ENCODE measurements at regions not wholly inside any gene's neighbourhood (a gene's known extent, or its start where the extent isn't known, plus 50 kb on each side); places are given as distances from the start of the nearest gene placed in this dataset.
"Not testable (repeated sequence)": the region's sequence is repeated elsewhere in the genome, so short reads cannot be mapped to it uniquely, and the experiment has no call there.

DNA sequence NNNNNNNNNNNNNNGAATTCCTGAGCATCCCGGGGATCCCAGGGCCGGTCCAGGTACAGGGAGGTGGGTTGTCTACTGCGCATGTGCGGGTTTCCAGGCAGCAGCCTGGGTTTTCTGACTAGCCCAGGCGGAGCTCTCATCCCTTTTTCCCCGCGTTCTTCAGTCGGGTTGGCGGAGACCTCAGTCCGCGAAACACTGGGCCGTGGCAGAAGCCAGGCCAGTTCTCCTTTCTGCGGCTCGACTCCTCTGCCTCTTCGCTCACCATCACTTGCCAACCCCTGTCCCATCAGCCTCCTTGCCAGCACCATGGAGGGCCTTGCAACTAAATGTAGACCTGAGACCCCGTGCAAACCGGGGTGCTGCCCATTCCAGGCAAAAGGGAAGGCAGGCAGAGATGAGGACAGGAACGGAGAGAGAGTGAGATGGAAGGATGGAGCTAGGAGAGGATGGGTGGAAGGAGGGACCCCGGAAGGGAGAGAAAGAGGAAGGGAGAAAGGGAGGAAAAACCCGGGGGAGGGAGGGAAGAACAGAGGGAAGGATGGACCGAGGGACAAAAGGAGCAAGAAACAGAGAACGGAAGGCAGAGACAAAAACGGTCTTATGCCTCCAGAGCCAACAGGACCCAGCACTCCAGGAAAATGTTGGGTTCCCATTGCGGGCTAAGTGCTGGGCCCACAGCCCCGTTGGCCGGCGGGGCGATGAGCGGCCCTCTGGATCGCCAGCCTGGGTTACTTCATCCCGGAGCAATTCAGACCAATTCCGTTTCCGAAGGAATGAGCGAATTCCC, 445.4 kb upstream of the DEFB115 start:
- DNase-seq, result peak in 1 of 2 donors; percentile 34

DNA sequence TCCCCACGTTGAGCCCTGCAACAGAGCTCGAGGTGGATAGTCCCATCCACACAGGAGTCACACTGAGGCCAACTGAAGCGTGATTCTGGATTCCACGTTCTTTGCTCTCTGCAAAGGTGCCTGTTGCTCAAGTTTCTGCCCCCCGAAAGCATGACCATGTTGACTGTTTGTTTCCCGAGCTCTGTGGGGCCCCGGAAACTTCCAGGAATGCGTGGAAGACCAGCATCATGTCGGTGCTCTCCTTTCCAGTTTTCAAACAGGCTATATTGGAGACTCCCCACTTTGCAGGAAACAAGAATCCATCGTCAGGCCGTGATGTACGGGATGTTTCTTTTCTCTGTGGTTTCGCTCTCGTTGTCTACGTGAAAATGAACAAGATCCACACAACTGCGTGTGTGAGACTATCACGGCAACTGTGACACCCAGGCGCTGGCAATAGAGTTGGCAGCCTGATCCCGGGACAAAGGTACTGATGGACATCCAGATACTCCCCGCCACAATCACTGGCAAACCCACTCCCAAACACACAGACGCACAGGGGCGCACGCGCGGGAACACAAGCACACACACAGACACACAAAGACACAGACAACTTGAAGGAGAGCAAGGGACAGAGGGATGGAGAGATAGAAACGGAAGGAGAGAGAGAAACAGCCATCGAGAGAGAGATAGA, 444.6 kb upstream of the DEFB115 start:
- DNase-seq, result no peak

GRCh38 chr20:30813412-30814311, 443.8 kb upstream of the DEFB115 start:
- DNase-seq, result not testable (repeated sequence)

GRCh38 chr20:30814312-30814639, 443.2 kb upstream of the DEFB115 start:
- DNase-seq, result not testable (repeated sequence)

- DNase-seq, result not testable (repeated sequence)
These were observed 442.4 kb upstream of the DEFB115 start for GRCh38 chr20:30815027-30815576.

GRCh38 chr20:30815577-30816181, 441.8 kb upstream of the DEFB115 start:
- DNase-seq, result no peak

- no peak for DNase-seq
These were observed 441.2 kb upstream of the DEFB115 start for GRCh38 chr20:30816182-30816645.

DNA sequence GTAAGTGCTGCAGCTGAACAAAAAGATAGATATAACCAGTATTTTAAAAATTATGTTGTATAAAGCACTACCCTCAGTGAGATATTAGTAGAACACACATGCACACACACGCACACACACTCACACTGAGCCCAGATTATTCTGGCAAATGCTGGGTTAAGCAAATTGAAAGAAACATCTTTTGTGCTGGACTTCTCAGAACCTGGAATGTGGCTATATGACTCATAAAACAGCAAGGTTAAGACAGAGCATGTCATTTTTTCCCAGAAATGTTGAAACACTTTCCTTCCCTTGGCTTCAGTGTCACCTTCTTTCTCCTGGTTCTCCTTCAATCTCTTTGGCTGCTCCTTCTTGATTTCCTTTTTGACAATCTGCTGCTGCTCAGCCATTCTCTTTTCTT, 435.8 kb upstream of the DEFB115 start:
- not testable (repeated sequence) for DNase-seq

DNA sequence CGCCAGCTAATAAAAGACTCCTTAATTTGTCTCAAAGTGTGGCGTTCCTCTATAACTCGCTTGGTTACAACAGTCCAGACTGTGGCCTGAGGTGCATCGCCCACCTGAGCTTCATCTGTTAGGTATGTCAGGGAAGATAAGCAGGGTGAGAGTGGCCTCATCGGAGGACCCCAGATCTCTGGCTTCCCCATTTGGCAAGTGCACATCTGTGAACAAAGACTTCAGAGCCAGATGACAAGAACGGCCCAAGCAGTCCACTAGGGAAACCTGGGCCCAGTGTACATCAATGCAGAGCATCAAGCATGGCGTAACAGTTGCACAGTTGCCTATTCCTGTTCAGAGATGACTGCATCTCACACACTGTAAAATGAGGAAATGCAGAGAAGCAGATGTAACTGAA, 432.8 kb upstream of the DEFB115 start:
- DNase-seq, result not testable (repeated sequence)

DNA sequence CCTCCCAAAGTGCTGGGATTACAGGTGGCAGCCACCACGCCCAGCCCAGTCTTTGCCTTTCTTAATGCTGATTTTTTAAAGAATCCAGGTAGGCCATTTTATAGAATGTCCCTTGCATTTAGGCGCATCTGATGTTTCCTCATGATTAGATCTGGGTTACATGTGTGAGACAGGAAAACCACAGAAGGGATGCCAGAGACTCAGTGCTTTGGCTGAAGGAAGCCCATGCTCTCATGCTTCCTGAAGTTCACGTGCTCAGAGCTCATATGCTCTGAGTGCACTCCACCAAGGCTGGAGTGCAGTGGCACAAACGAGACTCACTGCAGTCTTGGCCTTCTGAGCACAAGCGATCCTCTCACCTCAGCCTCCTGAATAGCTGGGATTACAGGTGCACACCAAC, 411.5 kb upstream of the DEFB115 start:
- DNase-seq, result not testable (repeated sequence)

- DNase-seq, result not testable (repeated sequence)
These were observed 389.2 kb upstream of the DEFB115 start for GRCh38 chr20:30868271-30868670.

GRCh38 chr20:30871127-30871526, 386.3 kb upstream of the DEFB115 start:
- not testable (repeated sequence) for DNase-seq

- DNase-seq, result not testable (repeated sequence)
These were observed 385.2 kb upstream of the DEFB115 start for GRCh38 chr20:30872252-30872651.

- DNase-seq, result not testable (repeated sequence)
These were observed 381.6 kb upstream of the DEFB115 start for GRCh38 chr20:30875868-30876267.

GRCh38 chr20:30891400-30891799, 366.1 kb upstream of the DEFB115 start:
- not testable (repeated sequence) for DNase-seq

DNA sequence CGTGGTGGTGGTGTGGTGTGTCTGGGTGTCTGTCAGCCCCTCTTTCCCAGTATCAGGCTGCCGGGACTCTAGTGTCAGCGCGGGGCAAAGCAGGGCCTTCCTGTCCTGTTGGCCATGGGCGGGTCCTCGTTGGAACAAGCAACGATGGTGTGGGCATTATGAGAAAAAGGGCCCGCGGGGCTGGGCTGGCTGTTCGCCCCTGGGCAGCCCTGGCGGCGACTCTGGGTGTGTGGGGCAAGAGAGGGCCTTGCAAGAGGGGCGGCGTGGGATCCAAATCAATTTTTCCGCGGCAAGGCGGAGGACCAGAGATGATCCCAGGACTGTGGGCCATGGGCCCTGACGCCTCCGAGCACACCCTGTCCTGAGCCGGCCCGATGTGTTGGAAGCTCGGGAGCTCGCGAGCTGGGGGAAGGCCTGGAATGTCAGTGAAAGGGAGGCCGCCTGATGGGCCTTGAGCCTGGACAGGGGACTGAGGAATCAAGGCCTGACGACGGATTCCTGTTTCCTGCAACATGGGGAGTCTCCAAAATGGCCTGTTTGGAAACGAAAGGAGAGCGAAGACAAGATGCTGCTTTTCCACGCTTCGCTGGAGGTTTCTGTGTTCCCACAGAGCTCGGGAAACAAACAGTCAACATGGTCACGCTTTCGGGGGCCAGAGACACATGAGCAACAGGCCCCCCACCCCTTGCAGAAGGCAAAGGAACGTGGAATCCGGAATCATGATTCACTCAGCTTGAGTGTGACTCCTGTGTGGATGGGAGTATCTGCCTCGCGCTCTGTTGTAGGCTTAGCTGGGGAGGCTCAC, 364.7 kb upstream of the DEFB115 start:
- DNase-seq, result no peak

- not testable (repeated sequence) for DNase-seq
These were observed 363.8 kb upstream of the DEFB115 start for GRCh38 chr20:30893346-30894314.

- DNase-seq, result not testable (repeated sequence)
These were observed 362.6 kb upstream of the DEFB115 start for GRCh38 chr20:30894707-30895353.

DNA sequence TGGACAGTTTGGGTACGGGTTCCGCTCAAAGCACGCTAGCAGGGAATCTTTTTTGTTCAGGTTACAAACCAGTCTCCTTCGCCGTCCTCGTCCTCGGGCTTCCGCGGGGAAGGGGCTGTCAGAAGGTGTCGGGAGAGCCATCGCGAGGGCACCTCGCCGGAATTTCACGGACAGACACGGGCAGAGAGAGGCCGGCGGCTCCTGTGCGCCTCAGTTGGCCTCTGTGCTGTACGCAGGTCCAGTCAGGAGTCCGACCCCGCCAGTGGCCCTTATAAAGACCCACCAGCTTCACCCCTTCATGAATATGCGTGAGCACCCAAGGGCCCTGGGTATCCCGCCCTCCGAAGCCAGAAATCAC, 362.1 kb upstream of the DEFB115 start:
- not testable (repeated sequence) for DNase-seq
